GM19035 (cell line): ENCODE measurements at regions not wholly inside any gene's neighbourhood (a gene's known extent, or its start where the extent isn't known, plus 50 kb on each side); places are given as distances from the start of the nearest gene placed in this dataset.

ENCODE experiments used
- ATAC-seq: cut with Tn5 transposase; IDR thresholded peaks from one replicate; pipeline ENCODE4 v1.9.1; 2021; ENCODE audit not compliant: unreplicated experiment

DNA sequence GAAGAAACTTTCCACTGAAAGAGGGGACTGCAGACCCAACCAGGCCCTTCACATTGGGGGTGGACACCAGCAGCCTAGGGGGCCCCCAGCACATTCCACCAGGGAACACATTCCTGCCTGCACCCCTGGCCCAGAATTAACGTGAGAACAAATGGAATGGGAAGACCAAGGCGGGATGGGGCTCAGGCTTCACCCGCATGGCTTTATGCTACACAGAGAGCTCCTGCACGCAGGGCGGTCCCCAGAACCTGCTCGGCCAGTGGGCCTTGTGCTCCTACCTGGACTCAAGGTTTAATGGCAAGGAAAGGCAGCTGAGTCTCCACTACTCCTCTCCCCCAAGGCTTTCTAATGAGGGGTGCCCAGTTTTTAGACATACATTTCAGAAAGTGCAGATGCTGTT lies 146.3 kb upstream of the GPR26 start:
- ATAC-seq: no peak

- no peak for ATAC-seq
These were observed 145.1 kb upstream of the GPR26 start for GRCh38 chr10:123521076-123521475.

GRCh38 chr10:123521556-123521955 lies 144.6 kb upstream of the GPR26 start:
- no peak for ATAC-seq

- ATAC-seq: no peak
These were observed 143.3 kb upstream of the GPR26 start for GRCh38 chr10:123522702-123523312.

DNA sequence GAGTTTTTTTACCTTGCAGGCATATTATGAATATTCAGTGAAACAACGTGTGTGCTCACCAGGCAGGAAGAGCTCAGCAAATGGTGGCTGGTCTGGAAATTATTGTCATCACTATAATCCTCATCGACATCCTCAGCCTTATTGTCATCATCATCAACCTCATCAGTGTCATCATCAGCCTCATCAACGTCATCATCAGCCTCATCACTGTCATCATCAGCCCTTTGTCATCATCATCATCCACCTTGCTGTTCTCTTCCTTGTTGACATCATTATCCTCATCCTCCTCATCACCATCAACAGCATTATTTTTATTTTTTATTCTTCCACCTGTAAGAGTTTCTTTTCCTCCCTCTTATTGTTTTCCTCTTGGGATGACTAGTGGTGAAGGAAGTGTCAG lies 142.3 kb upstream of the GPR26 start:
- ATAC-seq: no peak

GRCh38 chr10:123526356-123527064 lies 139.6 kb upstream of the GPR26 start:
- no peak for ATAC-seq

- ATAC-seq: no peak
These were observed 139.0 kb upstream of the GPR26 start for GRCh38 chr10:123527151-123527550.

- no peak for ATAC-seq
These were observed 136.9 kb upstream of the GPR26 start for GRCh38 chr10:123529146-123529760.

DNA sequence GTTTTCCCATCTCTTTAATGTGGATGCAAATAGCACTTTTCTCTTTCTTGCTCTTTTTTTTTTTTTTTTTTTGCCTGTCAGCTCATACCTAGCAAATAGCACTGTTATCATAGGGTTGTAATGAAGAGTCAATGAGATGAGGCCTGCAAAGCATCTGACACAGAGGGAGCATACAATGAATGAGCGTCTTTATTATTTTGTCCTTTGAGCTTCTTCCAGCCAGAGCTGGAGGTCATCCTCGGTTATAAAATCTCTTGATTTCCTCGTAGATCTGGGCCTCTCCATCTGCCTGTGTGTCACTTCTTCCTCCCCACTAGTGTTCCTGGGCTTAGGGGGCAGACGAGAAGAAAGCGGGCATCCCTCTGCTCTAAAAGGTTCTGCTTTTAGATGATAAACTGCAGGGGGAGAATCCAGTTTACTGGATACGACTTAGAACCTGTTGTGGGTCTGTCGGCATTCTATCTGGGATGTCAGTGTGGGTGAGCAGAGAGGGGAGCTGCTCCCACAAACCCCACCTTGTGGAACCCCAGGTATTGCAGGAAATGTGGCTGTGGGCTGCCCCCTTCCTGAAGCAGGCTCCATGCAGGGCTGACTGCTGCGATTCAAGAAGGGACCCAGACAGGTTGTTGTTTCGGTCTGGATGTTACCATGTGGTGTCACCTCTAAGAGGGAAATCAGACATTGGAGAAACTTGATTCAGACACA lies 135.8 kb upstream of the GPR26 start:
- no peak for ATAC-seq

GRCh38 chr10:123535386-123535785 lies 130.8 kb upstream of the GPR26 start:
- ATAC-seq: no peak

GRCh38 chr10:123536176-123536845 lies 129.8 kb upstream of the GPR26 start:
- ATAC-seq: no peak

DNA sequence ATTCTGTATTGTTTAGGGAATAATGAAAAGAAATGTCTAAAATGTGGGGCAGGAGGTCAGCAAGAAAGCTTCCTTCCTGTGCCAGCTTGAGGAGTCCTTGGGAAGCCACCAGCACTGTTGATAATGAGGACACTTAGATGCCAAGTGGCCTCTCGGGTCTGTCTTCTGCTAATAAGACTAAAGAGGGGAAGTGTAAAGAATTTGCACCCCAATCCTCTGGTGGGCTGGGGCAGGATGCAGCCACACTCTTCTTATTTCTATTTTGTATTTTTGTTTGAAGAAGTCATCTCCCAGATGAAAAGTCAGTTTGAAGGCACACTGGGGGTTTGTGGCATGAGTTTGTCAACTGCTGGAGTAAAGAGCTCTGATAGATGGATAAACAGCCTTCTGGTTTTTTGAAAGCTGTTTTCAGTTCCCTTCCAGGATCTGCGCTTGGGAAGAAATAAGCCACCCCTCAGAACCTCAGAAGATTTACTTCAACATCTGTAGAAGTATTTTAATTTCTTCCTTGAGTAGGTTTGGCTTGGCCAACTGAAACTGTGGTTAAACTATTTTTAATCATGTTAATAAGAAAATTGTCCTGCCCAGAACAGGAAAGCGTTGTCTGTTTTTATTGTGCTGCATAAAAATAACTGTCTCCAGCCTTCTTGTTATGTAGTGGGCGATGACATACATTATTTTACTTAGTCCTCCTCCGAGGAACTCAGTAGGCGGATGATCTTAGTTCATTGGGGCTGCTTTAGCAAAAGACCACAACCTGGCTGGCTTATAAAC lies 128.8 kb upstream of the GPR26 start:
- ATAC-seq: no peak

DNA sequence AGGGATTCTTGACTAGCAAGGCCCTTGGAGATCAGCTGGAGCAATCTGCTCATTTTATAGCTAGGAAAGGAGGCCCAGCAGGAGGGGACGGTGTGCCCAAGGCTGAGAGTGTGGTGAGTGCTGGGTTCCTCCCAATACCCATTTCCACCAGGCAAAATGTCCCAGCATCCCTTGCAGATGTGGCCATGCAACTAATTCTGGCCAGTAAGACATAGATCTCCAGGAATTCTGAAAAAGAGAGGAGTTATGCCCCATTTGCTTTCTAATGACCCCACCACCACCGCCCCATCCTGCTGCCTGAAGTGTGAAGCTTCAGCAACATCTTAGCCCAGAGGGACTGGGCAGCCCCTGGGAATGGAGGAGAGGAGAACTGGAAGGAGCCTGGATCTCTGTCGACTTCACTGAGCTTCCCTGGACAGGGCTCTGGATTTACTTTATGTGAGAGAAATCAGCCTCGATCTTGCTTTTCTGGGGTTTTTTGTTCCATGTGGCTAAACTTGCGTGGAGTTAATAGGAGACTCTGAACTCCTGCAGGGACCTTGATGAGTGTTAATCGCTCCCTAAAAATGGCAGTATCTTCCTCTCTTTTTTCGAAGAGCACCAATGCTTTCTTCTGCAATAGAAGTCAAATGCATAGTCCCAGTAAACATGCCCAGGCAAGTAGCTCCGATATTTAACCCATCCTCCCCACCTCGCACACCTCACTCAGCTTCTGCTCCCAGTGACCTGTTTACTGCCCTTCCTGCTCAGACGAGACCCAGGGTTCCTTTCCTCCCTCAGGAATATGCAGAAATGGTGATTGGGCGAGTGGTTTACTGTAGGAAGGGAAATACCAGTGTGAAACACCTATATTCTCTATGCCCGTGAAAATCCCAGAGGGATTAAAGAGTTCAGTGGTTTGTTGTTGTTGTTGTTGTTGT lies 127.5 kb upstream of the GPR26 start:
- ATAC-seq: no peak

- no peak for ATAC-seq
These were observed 121.2 kb upstream of the GPR26 start for GRCh38 chr10:123544986-123545385.

GRCh38 chr10:123548770-123549169 lies 117.4 kb upstream of the GPR26 start:
- ATAC-seq: no peak

DNA sequence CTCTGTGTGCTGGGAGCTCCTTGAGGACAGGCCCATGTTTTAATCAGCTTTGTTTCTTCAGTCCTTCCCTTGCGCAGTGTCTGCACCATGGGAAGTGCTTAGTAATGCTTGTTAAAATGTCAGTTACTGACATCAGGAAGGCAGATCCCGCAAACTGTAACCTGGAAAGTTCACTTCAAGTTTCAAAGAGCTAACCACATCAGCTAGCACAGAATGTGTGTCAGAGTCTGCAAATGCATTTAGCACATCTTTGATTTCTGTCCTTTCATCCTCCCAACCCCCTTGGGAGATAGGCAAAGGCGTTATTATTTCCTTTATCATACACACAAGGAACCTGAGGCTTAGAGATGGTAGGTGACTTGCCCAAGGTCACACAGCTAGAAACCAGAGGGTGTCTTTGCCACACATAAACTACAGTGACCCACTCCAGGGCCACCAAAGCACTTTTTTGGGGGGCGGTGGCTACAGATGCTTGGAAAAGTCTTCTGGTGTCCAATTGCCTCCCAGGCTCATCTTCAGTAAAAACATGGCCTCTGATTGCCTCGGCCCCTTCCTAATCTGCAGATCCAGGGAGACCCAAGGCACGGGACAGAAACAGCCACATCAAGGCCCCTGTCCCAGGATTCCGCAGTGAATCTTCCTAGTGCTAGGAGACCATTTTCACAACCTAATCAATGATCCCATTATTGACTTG lies 116.2 kb upstream of the GPR26 start:
- no peak for ATAC-seq

- no peak for ATAC-seq
These were observed 115.5 kb upstream of the GPR26 start for GRCh38 chr10:123550675-123551096.

DNA sequence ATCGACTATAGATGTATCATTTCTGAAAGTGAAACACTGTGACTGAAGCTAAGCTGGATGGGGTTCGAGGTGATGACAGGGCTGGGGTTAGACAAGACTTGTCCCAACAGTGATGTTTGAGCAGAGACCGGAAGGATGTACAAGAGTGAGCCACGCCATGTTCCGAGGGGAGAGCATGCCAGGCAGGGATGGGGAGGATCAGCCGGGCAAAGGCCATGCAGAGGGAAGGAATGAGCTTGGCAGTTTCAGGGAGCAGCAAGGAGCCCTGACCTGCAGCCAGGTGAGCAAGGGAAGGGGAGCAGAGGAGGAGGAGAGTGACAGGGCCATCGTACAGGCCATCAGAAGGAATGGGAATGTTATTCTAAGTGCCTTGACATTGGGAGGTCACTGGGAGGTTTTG lies 114.9 kb upstream of the GPR26 start:
- no peak for ATAC-seq
